HG03159 (cell line): ENCODE measurements at regions not wholly inside any gene's neighbourhood (a gene's known extent, or its start where the extent isn't known, plus 50 kb on each side); places are given as distances from the start of the nearest gene placed in this dataset.
"Not testable (repeated sequence)": the region's sequence is repeated elsewhere in the genome, so short reads cannot be mapped to it uniquely, and the experiment has no call there.

Source experiments
- ATAC-seq: cut with Tn5 transposase; IDR thresholded peaks from one replicate; pipeline ENCODE4 v1.9.1; 2021; ENCODE audit warnings: mild to moderate bottlenecking, moderate library complexity; ENCODE audit not compliant: unreplicated experiment

- ATAC-seq: no peak
Observed at GRCh38 chr9:12351293-12352044, 341.7 kb upstream of the TYRP1 start.

DNA sequence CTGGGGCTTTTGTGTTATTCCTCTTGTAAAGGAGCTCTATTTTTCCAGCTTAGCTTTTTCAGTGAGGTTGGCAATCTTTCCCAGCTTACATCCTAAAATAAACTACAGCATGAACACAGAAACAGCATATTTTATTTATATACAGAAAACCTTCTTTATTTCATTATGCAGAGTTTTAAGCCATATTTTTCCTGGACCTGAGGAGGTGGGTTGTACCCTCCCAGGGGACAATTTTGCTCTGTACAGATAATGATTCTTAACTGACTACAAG, 341.2 kb upstream of the TYRP1 start:
- ATAC-seq: no peak

DNA sequence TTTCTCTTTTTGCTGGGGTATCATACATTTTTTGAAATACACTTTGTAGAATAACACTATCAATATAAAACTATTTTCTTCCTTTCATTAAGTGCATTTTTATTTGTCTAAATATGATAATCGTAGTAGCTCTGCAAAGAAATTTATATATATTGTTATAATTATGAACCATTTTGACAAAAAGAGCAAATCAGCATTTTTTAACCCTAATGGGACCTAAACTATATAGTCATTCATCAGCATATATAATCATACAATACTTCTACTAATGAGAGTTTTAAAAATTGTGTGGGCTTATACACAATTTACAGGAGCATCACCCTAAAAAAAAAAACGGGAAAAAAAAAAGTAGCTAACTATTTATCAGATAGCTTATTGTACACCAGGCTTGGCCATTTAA, 329.7 kb upstream of the TYRP1 start:
- ATAC-seq: no peak

DNA sequence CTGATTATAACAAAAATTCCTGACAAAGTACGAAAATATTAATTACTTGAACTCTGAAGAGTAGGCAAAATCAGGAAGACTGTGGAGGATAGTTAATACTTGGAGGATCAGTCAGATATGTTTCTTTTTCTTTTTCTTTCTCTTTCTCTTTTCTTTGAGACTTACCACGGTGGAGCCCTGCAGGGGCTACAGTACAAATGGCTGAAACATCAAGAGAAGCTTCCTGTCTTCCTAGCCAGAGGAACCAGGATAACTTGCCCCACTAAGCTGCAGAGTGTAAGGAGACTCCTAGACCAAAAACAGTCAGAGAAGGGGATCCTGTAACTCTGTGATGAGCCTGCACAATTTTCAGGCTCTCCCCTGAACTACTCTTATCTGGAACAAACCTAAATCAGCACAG, 324.6 kb upstream of the TYRP1 start:
- no peak for ATAC-seq

DNA sequence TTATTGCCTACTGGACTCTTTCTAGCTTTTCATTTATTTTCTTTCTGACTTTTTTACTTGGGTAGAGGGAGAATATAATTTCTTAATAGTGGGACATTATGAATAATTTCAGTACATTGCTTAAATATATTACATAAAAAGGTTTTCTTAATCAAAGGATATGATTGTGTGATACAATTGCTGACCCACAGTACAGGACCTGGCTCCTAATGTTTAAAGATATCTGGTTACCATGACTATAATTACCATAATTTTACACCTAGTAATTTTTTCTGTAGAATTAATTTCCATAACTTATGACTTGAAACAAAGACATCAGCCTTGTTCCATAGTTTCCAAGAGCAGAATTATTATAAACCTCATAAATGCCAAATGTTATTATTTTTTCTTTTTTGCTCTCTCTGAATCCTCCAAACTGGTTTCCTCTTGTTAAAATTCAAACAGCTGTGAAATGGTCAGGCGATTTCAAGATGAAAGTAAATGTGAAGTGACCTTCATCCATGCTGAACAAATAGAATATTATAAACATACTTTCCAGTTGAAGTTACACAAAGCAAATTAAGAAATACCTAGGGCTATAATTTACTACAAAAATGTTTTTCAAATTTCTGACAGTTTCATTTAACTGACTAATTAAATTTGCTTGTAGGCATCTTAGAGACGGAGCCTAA, 301.2 kb upstream of the TYRP1 start:
- no peak for ATAC-seq

- no peak for ATAC-seq
Observed at GRCh38 chr9:12394105-12394504, 299.1 kb upstream of the TYRP1 start.

GRCh38 chr9:12403721-12404120, 289.5 kb upstream of the TYRP1 start:
- ATAC-seq: no peak

GRCh38 chr9:12413986-12414385, 279.2 kb upstream of the TYRP1 start:
- no peak for ATAC-seq

DNA sequence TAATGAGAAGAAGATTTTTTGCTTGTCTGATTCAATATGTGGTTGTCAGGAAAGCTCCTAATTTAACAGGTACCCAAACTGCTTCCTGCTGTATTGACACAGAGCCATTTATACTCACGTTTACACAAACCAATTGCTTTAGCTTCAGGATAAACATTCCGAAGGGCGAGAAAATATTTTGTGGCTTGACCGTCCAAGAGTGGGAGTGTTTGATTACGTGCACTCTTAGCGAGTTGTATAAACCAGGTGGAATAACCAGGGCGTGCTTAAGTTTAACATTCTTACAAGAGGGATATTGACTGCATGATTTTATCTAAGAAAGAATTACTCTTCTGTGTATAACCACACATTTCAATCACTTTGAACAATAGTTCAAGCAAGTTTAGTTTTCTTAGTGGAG, 278.7 kb upstream of the TYRP1 start:
- ATAC-seq: no peak

DNA sequence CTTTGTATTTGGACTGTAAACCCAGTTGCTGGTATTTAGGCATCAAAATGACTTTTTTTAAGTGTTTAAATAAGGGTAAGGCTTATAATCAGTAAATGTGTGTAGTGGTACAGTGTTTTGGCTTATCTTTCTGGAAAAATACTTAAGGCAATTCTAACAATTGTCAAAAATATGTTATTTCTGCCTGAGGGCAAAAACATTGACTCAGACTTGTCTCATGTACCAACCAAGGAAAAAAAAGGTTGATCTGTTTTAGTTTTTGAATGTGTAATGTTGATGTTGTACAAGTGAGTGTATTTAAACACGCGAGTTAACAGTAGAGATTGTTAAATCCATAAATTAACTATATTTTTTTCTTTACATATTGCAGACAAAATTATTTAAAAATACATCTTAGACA, 277.8 kb upstream of the TYRP1 start:
- no peak for ATAC-seq

GRCh38 chr9:12416716-12417115, 276.5 kb upstream of the TYRP1 start:
- ATAC-seq: no peak

GRCh38 chr9:12424243-12424642, 268.9 kb upstream of the TYRP1 start:
- no peak for ATAC-seq

GRCh38 chr9:12425878-12426864, 267.0 kb upstream of the TYRP1 start:
- no peak for ATAC-seq

- no peak for ATAC-seq
Observed at GRCh38 chr9:12439267-12439666, 253.9 kb upstream of the TYRP1 start.

DNA sequence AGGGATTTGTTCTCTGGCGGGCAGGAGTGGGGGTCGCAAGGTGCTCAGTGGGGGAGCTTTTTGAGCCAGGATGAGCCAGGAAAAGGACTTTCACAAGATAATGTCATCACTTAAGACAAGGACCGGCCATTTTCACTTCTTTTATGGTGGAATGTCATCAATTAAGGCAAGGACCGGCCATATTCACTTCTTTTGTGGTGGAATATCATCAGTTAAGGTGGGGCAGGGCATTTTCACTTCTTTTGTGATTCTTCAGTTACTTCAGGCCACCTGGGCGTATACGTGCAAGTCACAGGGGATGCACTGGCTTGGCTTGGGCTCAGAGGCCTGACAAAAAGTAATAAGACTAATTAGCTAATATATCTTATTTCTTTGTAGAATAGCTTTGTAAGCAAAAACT, 252.1 kb upstream of the TYRP1 start:
- ATAC-seq: not testable (repeated sequence)

GRCh38 chr9:12441506-12441905, 251.7 kb upstream of the TYRP1 start:
- no peak for ATAC-seq

- ATAC-seq: no peak
Observed at GRCh38 chr9:12448246-12448645, 244.9 kb upstream of the TYRP1 start.

DNA sequence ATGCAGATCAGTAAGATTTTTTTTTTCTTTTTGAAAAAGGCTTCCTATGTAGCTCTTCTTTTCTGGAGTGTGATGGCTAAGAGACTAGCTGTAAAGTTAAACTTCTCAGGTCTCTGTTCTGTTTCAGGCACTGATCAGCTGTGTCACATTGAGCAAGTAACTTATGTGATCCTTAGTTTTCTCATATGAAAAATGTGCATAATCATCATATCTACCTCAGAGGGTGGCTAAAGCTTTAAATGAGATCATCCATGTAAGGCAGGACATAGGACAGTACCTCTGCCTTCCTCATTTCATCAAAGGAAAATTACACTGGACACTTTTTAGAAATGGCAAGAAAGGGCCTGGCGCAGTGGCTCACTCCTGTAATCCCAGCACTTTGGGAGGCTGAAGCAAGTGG, 235.9 kb upstream of the TYRP1 start:
- no peak for ATAC-seq

- ATAC-seq: no peak
Observed at GRCh38 chr9:12461763-12462460, 231.3 kb upstream of the TYRP1 start.

- ATAC-seq: no peak
Observed at GRCh38 chr9:12462861-12463260, 230.3 kb upstream of the TYRP1 start.

GRCh38 chr9:12463641-12464040, 229.5 kb upstream of the TYRP1 start:
- ATAC-seq: no peak
